Muscle of back (tissue), 3 donors: ENCODE measurements at regions not wholly inside any gene's neighbourhood (a gene's known extent, or its start where the extent isn't known, plus 50 kb on each side); places are given as distances from the start of the nearest gene placed in this dataset.
"Not testable (repeated sequence)": the region's sequence is repeated elsewhere in the genome, so short reads cannot be mapped to it uniquely, and the experiment has no call there.

Source experiments
- DNase-seq, 3 donors: peaks; one replicate each; pipeline versions ENCODE4 v3.0.0 to v3.0.0-alpha.2; 2013

DNA sequence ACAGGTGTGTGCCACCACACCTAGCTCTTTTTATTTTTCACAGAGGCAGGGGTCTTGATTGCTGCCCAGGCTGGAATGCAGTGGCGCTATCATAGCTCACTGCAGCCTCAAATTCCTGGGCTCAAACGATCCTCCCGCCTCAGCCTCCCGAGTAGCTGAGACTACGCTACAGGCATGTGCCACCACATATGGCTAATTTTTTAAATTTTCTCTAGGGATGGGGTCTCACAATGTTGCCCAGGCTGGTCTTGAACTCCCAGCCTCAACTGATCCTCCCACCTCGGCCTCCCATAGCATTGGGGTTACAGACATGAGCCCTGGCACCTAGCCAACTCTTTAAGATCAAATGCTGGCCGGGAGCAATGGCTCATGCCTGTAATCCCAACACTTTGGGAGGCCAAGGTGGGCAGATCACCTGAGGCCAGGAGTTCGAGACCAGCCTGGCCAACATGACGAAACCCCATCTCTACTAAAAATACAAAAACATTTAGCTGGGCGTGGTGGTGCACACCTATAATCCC is 50.6 kb upstream of the MYL10 start:
- DNase-seq: not testable (repeated sequence)

DNA sequence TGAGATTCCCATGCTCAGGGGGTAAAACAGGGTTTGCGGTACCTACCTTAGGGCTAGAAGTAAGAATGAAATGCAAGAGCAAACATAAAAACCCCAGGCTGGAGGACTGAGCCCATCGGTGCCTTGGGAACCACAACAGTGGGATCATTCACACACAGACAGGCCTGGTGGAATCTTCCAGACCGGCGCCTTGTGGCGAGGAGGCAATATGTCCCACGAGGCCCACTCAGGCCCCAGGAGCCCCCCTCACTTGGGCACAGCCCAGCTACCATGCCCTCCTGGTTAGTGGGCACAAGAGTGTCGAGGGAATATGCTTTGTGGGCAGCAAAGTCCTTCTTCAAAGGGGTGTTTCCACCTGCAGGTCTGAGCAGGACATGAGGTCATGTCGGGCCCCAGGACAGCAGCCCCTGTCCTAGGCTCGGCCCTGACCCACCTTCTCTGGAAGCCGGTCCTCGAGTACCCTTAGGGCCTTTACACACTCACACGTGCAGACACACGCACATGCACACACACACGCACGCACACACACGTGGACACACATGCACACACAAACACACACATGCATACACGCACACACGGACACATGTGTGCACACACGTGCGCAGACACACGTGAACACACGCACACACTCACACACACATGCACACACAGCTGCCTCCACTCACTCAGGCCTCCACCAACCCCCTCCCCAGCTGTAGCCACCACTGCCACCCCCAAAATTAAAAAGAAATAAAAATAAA is 51.5 kb upstream of the MYL10 start:
- DNase-seq: no peak

DNA sequence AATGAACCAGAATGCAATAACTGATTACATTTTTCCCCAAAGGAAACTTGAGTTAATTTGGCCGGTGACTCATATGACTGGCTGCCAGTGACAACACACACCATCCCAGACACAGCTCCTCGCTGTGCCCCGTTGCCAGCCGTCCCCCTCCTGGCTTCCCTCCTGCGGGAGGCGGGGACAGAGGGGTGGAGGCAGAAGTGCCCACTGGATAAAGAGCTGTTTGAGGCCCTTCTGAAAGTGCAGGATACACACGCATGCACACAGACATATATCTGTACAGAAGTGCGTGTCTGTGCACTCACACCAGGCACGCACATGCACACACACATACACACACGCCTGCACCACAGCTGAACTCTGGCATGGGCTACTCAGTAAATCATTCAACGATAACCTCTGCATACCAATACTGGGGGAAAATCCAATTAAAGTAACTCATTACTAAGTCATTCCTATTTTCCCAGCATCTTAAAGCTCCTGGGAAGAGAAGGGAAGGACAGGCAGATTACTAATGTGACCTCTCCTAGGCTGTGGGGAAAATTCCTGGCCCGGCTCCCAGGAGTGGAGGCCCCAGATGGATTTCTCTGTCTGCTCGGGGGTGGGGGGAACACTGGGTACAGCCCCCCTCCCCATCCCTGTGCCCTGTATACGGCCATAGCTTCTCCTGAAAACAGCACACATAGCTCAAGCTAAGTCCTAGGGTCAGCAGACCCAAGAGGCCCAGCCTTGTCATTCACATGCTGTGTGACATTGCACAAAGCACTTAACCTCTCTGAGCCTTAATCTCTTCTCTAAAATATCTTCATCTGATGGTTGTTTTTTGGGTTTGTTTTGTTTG is 52.3 kb upstream of the MYL10 start:
- peak; percentile 50 to 80 (median 75) for DNase-seq

DNA sequence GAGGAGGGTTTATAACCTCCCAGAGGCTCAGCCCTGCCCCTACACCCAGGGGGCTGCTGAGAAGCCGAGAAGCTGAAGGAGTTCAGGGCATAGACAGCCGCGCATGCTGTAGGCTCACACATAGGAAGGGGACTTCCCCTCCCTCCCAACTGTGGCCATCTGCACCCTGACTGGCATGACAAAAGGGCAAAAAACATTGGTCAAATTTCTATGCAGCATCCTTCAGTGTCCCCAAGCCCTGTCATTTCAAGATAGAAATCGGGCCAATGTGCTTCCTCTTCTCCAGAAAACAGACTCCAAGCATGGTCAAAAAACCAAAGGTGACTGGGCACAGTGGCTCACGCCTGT is 55.9 kb upstream of the MYL10 start:
- no peak for DNase-seq

DNA sequence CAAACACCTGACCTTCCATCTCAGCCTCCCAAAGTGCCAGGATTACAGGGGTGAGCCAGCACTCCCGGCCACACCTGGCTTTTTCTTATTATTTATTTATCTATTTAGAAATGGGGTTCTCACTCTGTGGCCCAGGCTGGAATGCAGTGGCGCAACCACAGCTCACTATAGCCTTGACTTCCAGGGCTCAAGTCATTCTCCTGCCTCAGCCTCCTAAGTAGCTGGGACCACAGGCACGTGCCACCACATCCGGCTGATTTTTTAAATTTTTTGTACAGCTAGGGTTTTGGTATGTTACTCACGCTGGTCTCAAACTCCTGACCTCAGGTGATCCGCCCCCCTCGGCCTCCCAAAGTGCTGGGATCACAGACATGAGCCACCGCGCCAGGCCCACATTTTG is 56.9 kb upstream of the MYL10 start:
- no peak for DNase-seq

DNA sequence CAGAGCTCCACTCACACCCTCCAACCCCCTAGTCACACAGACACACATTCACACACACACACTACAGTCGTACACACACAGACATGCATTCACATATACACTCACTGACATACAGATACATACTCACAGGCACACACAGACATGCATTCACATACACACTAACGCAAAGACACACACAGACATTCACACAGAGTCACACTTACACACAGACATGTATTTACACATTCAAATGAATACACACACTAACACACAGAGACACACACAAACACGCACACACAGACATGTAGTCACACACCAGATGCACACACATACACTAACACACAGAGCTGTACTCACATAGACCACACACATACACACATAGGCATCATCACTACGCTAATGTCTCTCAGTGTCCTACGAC is 58.0 kb upstream of the MYL10 start:
- DNase-seq: no peak

DNA sequence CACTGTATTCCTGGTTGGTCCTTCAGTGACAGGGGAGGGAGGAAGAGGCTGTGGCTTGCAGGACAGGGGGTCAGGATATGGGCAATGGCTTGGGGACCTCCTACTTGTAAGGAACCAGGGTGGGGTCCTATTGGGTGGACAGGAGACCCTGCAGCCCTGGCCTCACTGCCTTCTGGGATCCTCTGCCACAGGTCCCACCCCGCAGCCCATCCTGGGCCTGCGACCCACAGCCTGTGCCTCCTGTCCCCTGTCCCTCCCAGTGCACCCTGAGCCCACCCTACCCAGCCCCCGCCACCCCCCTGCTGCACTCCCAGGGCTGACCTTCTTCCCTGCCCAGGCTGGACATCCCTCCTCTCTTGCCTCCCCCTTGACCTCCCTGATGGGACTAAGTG is 58.7 kb upstream of the MYL10 start:
- DNase-seq: no peak

DNA sequence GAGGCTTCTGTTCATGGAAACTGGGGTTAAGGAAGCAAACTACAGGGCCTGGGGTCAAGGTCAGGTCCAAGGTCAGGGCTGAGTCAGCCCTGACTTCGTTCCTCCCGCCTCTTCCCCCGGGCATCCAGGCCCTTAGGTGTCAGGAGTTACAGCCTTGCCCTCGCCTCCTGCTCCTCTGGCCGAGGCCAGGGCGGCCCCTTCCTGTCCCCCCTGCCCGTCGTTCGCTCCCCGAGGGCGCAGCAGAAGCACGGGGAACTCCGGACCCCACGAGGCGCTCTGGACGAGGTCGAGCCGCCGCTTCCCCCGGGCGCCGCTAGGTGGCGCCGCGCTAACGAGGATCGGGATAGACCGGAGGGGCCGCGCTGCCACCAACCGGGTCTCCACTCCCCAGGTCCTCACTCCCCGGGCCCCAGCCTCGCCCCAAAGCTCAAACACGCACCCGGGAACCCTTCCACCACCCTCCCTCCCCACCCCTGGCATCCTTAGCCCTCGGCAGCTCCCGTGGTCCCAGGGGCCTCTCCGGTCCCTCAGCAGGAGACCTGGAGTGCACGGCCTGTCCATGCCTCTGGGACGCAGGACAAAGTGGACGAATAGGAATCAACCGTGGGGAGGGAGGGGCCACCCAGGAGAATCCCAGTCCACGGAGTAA is 59.2 kb upstream of the MYL10 start:
- peak; percentile 44 to 83 (median 78) for DNase-seq

DNA sequence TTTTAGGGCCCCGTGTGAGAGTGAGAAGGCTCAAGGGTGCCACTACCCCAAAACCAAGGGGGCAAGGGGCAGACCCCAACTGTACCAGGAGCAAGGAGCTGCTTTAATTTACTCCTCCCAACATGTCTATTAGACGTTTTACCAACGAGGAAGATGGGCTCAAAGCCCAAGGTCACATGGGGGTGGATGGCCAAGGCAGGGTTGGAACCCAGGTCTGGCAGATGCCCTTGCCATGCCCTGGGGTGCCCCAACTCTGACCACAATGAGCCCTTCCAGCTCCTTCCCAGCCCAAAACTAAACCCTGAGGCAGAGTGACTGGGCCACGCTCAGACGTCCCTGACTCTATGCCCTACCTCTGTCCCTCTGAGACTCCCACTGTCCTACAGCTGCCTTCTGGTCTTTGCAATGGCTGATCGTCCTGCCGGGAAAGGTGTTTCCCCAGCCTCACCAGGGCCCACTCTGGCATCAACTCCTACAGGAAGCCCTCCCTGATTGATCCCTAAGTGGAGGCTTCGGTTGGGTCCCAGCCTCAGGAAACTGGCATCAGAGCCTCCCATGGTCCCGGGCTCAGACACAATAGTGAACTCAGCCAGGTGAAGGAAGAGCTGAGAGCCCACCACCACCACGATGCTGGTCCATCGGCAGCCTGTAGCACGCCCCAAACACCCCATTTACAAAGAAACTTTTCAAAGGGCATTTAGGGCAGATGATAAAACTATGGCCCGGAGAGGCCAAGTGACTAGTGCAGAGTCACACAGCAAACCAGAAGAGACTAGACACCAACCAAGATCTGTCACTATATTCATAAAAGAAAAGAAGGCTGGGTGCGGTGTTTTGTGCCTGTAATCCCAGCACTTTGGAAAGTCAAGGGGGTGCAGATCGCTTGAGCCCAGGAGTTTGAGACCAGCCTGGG is 60.2 kb upstream of the MYL10 start:
- DNase-seq: no peak

DNA sequence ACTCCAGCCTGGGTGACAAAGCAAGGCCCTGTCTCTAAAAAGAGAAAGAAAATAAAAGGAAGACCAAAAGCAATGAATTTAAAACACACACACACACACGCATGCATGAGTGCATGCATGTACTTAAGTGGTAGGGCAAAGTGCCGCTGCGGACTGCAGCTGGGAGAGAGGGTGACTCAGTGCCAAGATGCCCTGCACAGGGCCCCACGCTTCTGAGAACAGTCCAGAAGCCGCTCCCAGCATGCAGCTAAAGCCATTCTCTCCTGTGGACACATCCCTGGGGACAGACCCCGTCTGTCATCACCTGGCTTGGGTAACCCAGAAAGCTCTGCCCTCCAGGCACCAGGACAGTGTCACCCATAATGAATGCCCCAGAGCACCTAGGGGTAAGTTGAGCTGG is 61.0 kb upstream of the MYL10 start:
- peak in 1 of 3 donors; percentile 10 for DNase-seq

DNA sequence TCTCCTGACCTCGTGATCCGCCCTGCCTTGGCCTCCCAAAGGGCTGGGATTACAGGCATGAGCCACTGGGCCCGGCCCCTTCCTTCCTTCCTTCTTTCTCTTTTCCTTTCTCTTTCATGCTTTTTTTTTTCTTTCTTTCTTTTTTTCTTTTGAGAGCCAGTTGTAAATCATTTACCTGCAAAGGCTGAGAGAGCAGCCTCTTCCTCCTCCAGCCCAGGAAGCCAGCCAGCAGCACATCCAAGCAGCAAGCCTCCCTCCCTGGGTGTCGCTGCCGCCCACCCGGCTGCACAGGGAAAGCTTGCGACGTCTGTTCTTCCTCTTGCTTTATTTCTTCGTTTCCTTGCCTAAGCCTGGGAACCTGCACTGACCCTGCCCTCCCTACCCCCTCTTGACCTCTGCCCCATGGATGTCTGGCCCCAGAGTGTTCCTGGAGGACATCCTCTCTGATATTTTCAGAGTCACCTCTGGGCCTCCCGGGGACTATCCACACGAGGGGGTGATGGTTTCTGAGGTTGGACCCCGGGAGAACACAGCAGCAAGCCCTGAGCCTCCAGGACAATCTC is 62.8 kb upstream of the MYL10 start:
- no peak for DNase-seq

DNA sequence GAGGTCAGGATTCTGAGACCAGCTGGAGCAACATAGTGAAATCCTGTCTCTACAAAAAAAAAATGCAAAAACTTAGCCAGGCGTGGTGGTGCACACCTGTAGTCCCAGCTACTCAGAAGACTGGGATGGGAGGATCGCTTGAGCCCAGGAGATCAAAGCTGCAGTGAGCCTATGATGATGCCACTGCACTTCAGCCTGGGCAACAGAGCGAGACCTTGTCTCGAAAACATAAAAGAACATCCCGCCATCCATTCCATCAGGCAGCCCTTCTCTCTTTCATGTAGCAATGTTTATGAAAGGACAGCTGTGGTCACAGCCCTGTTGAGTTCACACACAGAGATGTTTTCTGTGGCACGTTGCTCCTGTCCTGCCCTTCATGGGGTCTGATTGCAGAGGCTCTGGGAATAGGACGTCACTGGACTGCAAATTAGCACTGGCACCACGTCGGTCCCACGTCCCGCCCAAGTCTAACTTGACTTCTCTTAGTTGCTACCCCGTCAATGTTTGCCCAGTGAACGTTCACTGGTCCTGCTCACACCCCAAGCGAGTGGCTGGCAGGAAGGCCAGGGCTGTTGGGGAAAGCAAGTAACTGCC is 64.5 kb upstream of the MYL10 start:
- no peak for DNase-seq

DNA sequence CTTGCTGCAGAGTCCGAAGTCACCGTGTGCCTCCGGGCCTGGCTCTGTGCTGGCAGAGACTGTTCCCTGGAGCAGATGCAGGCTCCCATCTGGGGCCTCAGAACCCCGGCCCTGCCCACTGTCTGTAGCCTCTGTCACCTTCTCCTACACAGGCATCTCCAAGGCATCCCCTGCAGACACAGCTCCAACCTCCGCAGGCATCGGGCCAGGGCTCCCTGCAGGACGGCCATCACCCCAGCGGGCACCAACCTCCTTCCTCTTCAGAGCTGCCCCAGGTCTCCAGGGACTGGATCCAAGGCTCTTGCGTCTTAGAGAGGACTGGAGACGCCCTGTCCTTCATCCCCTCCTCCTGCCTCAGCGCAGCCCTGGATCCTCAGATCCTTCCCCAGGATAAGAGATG is 69.9 kb upstream of the MYL10 start:
- no peak for DNase-seq

DNA sequence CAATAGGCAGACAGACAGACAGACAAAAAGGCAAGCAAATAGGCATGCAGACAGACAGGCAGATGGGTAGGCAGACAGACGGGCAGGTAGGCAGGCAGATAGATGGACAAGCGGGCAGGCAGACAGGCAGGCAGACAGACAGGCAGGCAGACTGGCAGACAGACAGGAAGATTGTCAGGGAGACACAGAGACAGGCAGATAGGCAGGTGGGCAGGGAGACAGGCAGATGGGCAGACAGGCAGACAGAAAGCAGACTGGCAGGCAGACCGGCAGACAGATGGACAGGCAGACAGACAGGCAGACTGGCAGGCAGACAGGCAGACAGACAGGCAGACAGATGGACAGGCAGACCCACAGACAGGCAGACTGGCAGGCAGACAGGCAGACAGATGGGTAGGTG is 70.3 kb upstream of the MYL10 start:
- DNase-seq: no peak

DNA sequence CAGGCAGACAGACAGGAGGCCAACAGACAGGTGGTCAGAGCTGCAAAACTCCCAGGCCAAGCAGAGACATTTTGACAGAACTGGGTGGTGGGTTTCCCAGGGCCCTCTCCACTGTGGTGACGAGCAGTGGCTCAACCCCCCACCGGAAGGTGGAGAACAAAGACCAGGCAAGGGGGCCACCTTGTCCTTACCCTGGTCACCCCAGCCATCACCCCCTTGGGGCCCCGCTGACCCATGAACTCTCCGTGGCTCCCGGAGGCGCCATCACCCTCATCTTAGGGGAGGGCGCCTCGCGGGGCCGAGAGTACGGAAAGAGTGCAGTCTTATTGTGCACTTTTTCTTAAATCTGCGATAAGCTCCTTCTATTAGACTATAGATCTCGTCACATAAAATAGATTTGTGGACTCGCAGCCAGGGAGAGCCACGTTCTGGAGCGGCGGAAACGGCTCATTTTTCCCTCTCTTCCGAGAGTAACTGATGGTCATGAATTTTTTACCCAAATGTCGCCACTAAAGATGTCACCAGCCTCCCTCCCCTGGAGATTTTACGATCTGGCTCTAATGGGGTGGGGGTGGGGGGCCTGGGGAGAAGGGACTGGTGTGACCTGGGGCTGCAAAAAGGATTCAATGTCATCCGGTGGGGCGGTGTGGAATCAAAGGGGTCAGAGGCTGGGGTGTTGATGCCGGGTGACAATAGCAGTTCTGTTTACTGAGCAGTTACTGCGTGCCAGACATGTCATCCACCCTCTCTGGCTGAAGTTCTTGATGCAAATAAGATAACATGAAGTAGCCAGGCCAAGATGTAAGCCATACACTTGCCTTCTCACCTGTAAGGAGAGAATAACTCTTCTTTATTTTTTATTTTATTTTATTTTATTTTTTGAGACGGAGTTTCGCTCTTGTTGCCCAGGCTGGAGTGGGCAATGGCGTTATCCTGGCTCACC is 71.1 kb upstream of the MYL10 start:
- DNase-seq: no peak

DNA sequence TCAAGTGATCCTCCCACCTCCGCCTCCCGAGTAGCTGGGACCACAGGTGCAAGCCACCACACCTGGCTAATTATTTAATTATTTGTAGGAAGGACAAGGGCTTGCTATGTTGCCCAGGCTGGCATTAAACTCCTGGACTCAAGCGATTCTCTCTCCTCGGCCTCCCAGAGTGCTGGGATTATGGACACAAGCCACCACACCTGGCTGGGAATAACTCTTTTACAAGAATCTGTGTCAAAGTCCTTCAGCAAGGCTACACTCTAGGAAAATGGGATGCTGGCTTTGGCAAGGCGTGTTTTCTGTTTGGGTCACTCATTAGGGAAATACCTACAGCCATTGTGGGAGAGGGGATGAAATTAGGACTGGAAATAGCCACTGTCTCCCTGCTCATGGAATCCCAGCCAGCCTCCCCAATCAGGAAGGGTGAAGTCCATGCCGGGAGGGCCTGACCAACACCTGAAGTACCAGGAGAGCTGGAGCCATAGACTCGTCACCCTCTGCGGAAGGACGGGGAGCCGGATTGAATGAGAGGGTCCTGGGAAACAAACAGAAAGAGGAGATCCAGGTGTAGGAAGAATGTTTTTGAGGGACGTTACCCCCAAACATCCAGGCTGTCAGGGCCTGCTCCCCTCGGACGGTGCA is 72.2 kb upstream of the MYL10 start:
- no peak for DNase-seq

DNA sequence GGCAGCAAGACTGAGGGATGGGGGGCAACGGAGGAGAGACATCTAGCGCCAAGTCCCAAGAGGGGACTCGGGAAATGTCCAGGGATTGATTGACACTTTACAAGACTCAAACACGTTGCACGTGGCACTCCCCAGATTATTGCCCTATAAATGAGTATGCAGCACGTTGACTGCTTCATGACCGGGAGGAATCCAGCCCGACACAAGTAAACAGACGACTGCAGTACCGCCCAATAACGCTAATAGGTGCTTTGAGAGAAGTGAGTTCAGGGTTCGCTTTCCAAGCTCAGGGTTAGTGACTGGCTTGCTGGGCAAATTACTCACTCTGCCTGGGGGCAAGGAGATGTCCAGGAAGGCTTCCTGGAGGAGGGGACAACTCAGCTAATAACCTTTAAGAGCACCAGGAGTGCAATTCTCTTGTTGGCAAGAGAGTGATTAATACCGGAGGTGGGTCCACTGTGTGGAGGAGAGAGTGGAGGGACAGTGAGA is 73.3 kb upstream of the MYL10 start:
- no peak for DNase-seq

DNA sequence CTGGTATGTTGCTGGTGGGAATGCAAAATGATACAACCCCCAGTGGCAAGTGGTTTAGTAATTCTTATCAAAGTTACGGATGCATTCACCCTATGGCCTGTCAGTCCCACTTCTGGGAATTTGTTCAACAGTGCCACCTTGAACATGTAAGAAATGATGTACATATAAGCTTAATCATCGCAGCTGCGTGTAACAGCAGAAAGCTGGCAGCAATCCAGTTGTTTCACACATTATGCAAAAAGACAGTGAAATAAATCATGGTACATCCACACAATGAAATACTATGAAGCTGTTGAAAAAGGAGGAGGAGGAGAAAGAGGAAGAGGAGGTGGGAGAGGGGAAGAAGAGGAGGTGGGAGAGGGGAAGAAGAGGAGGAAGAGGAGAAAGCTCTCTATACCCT is 76.2 kb upstream of the MYL10 start:
- DNase-seq: no peak

DNA sequence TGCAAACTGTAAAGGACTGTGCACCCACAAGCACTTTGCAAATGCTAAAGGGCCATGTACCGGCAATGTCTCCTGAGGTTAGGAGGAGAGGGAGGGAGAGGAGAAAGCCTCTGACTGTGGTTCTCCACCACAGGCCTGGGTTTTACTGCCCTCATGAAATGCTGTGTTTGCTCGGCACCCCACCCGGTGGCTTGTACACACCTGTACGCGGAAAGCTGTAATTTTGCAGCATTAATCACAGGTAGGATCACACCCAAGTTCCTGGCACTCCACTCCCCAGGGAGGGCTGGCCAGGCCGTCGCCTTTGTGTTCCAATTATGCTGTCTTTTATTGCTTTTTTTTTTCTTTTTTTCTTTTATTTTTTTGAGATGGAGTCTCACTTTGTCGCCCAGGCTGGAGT is 78.5 kb upstream of the MYL10 start:
- no peak for DNase-seq
